ENCODE measurements at regions not wholly inside any gene's neighbourhood (a gene's known extent, or its start where the extent isn't known, plus 50 kb on each side); places are given as distances from the start of the nearest gene placed in this dataset.

DNA sequence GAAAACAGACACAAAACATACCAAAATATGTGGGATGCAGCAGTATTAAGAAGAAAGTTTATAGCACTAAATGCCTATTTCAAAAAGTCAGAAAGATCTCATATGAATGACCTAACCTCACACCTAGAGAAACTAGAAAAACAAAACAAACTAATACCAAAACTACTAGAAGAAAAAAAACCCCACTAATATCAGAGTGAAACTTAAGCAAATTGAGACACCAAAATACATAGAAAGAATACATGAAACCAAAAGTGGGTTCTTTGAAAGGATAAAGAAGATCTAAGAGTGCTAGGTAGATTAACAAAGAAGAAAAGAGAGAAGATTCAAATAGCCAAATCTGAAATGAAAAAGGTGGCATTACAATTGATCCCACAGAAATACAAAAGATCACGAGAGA lies 494.1 kb downstream of the SH2D4B start:
- FAIRE-seq = no peak

DNA sequence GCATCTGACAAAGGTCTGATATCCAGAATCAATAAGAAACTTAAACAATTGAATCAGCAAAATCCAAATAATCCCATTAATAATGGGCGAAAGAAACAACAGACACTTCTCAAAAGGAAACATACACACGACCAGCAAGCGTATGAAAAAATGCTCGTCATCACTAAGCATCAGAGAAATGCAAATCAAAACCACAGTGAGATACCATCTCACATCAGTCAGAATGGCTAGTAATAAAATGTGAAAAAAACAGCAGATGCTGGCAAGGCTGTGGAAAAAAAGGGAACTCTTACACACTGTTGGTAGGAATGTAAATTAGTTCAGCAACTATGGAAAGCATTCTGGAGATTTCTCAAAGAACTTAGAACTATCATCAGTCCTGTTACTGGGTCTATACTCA lies 496.7 kb downstream of the SH2D4B start:
- no peak for FAIRE-seq

DNA sequence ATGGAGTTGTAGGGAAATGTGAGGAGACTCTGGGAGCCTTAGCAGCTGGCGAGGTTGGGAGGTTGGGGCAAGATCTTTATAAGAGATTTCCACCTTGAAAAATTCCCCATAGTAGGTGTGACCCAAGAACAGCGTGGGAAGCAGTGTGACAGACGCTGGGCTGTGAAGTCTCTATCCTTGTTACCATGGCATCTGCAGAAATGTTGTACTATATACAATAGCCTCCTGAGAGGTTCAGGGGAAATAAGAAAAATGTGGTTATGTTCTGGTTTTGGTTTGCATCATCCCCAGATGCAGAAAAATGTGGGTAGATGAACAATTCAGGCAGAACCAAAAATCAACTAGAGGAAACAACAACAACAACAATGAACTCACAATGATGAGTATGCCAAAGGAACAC lies 498.6 kb downstream of the SH2D4B start:
- FAIRE-seq = no peak

DNA sequence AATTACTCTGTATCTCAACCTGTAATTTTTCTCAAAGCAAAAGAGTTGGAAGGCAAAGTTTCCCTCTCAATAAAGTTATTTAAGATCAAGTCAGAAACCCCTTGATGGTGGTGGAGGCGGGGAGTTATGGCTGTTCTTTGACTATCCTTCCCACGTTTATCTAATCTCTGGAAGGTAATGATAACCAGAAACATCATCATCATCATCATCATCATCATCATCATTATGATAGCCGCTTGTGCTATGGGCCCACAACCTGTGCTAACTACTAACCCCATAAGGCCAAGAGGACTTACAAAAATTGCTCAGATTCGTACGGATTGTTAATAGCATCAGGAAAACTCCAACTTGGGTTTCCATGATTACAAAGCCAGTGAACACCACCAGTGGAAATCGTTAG lies 502.3 kb downstream of the SH2D4B start:
- FAIRE-seq = no peak

DNA sequence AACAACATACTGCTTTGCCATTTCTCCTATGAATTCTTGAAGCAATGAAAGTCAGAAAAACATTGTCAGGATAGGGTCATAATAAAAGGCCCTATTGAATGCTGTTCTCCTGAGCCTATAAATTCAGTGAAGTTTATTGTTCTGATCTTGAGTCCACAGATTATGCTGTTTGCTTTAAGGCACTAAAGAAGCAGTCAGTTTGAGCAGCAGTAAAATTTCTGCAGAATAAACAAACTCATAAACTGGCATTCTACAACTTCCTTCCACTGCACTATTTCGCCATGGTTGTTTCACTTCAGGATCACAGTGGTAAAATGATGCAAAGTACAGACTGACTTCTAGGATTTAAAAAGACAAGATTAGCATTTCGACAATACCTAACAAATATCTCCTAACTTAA lies 503.2 kb downstream of the SH2D4B start:
- FAIRE-seq = no peak

DNA sequence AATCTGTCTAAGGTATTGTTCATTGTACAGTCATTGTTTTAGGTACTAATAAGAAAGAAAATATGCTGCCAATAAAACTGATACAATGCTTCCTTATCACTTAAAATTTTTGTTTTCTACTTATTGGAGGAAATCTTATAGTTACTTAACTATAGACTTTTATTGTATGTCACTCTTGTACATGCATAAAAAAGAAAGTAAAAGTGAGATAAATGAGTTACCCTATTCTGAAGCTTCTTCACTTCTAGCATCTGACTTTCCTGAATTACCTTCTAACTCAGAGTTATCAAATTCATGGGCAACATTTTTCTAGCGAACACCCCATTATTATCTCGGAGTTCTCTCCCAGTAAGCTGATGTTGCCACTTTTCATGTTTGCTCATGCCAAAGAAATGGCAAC lies 504.9 kb downstream of the SH2D4B start:
- FAIRE-seq = no peak

DNA sequence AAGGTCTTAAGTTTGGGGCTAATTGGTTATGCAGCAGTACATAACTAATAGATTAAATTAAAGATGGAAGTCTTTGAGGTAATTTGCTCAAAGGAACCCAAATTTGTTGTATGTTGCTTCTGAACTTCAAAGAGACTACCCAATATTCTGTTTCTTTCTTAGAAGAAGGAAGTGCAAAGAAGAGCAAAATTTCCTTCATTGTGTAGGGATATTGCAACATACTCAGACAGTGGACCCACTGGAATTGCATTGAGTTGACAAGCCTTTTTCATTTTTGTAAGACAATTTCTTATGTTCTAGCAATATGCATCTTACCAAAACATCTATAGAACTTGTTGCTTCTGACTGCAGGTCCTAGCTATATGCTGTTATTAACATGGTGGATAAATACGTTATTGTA lies 527.8 kb downstream of the SH2D4B start:
- FAIRE-seq = no peak

DNA sequence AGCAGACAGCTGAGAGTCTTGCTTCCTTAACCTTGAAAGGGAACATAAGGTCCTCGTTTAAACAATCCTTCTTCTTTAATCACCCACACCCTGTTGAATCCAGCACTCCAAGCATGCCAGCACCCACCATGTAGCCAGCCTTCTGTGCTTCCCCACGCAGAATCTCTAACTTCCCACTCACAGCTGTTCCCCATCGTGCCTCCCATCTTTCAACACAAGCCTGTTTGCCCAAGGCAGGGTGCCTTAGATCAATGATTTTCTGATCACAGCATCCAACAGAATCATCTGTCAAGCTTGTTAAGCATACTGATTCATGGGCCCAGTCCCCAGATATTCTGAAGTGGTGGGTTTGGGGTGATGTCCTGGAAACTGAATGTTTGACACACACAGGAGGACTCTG lies 530.8 kb downstream of the SH2D4B start:
- no peak for FAIRE-seq

DNA sequence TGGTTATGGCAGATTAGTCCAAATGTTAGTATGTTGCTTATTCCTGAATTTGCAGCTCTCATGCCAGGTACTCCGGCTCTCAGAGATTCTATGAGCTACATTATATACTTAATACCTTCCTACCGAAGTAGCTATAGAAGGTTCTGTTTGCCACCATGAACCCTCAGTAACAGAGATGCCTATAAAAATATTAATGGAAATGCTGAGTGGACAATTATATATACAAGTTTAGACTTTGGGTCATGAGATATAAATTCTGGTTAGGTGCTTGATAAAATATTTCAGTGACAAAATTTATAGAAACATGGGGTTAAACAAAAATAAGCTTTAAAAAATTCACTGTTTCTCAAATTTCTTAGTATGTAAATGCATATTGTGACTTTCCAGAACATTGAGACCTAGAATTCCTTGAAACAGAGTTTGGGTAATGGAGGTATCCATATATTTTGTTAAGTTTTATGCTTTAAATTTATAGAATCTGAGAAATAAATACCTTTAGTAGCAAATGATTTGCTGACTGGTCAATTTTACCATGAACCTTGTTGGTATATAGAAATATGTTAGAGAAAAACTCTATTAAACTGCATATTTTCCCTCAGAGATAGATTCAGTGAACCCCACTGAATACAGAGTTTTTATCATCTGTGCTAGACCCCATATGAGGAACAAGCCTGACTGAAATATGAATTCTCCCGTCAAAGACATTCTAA lies 533.5 kb downstream of the SH2D4B start:
- no peak for FAIRE-seq

DNA sequence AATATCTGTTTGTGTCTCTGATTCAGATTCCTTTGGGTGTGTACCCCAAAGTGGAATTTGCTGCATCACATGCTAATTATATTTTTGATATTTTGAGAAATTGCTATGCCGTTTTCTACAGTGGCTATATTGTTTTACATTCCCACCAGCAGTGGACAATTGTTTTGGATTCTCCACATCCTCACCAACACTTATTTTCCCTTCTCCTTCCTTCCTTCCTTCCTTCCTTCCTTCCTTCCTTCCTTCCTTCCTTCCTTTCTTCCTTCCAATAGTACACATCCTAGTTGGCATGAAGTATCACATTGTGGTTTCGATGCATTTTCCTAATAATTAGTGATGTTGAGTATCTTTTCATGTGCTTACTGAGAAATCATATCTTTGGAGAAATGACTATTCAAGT lies 535.5 kb downstream of the SH2D4B start:
- FAIRE-seq = no peak

DNA sequence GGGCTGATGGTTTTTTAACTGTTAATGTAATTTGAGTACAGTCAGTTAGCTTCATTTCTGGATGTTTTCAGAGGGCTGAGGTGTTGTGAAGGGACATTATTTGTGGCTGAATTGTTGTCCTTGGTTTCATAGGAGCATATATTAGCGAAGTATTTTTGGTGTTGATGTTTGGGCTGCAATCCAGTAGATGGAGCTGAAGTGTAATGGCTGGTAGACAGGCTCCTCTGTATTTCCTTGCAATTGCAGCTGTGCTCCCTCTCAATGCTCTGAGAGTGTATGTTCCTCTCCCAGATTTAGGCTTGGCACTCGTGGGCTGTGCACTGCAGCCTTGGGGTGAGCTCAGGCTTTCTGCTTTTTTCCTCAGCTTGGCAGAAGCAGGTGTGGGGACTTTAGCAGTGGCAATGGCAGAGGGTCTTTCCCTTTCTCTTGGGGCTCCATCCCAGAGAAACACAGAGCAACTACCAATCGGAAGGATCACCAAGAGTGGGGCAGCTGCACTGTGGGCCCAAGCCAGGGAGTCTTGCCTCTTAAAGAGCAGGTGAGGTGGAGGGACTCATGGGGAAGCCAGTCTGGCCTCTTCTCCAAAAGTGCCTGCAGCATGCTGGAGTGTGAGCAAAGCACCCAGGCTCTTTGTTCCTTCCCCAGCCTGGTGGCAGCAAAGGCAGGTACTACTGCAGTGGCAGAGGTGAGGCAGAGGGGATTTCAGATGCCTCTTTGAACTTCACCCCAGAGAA lies 544.4 kb downstream of the SH2D4B start:
- FAIRE-seq = no peak

DNA sequence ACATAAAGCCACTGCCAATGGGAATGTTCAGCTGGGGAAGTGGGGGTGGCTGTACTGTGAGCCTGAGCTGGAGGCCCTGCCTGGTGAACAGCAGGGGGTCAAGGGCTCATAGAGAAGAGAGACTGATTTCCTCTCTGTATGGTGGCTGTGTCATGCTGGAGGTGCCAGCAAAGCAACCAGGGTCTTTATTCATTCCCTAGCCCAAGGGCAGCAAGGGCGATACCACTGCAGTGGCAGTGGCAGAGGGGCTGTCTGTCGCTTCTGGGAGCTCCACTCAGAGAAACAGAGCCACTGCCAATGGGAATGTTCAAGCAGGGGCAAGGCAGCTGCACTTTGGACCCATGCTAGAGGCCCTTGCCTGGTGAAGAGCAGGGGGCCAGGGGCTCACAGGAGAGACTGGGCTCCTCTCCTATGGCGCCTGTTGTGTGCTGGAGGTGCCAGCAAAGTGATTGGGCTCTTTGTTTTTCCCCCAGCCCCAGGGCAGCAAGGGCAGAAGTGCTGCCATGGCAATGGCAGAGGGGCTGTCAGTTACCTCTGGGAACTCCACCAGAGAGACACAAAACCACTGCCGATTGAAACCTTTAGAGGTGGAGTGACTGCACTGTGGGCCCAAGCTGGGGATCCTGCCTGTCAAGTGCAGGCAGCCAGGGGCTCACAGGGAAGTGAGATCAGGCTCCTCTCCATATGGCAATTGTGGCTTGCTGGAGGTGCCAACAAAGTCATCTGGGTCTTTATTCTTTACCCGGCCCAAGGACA lies 545.1 kb downstream of the SH2D4B start:
- no peak for FAIRE-seq

DNA sequence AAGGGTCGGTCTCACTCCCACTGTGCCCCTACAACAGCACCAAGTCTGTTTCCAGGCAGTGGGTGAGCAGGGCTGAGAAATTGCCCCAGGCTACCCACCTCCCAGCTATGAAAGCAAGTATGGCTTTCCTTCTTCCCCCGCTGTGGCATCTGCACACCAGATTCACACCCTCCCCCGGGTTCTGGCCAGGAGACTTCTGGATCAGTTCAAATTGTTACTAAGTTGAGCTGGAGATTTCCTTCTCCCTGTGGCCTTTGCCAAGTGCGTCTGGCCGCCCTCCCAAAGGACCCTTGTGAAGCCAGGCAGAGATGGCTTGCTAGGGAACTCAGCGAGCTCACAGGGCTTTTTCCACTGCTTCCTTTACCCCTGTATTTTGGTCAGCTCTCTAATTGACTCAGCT lies 555.4 kb downstream of the SH2D4B start:
- no peak for FAIRE-seq

DNA sequence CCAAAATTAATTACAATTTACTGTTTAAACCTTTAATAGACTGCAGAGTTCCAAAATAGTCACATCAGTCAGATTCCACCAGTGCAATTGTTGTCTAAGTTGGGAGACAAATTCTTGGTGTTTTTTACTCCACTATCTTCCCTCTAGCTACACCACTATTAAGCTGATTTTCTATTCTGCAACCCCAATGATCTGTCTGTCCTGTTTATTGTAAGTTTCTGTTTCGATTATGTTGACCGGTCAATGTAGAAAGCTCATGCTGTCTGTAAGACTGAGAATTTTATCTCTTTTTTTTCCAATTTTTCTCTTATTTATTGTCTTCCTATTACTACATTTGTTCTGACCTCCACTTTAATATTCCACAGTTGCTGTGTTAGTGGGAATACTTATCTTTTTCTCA lies 557.5 kb downstream of the SH2D4B start:
- no peak for FAIRE-seq

DNA sequence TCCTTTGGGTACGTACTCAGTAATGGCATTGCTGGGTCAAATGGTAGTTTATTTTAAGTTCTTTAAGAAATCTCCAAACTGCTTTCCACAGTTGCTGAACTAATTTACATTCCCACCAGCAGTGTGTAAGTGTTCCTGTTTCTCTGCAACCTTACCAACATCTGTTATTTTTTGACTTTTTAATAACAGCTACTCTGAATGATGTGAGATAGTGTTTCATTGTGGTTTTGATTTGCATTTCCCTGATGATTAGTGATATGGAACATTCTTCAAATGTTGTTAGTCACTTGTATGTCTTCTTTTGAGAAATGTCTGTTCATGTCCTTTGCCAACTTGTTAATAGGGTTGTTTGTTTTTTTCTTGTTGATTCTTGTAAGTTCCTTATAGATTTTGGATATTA lies 558.9 kb downstream of the SH2D4B start:
- FAIRE-seq = no peak

DNA sequence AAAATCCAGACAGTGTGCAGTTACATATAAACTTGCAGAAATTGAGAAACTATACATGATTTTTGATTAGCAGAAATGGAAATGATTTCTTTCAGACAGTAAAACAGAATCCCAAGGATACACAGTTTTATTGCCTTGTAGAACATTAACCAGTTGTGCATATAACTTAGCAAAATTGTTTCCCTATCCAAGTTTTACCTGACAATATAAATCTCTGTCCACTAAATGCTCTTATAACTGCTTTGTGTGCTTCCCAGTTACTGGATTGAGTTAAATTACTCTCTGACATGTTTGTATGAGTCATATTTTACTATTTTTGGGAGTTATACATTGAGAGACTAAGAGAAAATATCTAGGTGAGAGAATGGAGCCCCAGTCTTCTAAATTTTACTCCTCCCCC lies 563.4 kb downstream of the SH2D4B start:
- FAIRE-seq = no peak

DNA sequence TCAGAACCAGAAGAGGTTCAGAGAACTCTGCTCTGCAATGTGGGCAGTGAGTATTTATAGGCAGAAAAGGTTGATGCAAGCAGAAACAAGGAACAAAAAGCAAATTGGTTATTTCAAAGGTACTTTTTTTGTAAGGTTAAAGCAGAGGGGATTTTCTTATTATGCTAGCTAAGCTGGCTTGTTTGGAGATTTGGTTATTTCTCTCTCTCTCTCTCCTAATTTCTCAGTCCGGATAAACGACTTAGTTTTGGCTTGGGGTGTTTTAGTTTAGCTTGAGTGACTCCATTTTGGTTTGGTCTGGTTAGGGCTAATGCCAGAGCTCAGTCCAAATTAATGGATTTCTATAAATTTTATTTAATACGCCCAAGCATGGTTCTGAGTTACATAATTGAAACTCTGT lies 566.8 kb downstream of the SH2D4B start:
- no peak for FAIRE-seq

DNA sequence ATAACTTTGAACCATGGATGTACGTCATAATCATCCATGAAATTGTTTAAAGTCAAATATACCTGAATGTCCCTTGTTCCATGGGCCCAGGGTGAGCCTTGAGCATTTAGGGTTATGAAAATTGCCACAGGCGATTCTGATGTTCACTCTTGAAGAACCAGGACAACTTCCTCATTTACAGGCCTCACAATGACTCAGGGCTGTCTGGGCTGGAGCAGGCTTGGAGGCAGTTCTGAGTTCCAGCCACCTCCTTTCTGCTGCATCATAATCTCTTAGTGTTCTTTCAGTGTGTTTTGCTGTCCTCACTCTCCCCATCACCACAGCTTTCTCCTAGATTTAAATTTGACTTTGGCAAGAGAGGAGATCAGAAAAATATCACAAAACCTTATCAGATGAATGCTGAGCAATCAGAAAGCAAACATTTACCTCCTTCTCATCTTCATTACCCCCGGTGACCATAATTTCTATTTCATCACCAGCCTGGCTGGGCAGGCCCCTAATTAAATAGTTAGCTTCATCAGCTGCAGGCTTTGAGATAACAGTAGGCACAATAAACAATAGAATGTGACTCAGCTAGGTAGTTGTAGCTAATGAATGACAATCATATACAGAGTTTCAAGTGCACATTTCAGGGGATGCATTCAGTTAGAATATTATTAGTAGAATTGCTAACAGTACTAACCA lies 571.0 kb downstream of the SH2D4B start:
- no peak for FAIRE-seq

DNA sequence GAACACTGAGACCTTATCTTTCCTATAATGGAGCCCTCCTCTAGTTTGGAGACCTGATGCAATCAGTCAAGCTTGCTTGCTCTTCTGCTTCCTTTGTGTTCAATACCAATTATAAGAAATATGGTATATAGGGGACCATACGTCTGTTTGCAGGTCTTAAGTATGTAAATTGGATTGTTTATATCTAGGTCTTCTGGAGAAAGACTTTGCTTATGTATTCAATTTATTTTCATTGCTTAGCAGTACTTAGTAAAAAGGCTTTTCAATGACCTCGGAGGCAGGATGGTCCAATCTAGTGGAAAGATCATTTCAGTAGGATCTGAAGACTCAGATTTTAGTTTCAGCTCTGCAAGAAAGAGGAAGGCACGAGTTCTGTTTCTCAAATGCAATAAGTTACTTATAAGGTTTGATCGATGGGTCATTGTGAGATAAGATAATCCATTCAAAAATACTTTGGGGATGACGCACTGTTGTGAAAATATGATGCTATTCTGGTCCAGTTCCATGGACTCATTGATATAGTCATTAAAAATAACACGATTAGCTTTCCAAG lies 571.6 kb downstream of the SH2D4B start:
- FAIRE-seq = no peak

DNA sequence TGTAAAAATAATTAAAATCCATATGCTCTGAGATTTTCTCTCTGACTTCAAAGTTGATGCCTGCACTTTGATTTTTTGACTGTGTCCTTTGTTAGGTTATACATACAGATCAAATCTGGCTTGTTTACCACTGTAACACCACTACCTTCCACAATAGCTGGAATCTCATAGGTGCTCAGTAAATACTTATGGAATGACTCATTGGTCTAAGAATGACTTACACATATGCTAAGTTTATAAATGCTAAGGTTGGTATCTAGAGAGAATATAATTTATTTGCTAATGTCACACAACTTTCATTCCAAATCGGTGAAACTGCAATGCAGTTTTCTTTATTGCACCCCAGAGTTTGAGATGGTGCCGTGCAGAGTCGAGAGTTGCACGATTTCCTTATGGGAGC lies 578.5 kb downstream of the SH2D4B start:
- FAIRE-seq = no peak

DNA sequence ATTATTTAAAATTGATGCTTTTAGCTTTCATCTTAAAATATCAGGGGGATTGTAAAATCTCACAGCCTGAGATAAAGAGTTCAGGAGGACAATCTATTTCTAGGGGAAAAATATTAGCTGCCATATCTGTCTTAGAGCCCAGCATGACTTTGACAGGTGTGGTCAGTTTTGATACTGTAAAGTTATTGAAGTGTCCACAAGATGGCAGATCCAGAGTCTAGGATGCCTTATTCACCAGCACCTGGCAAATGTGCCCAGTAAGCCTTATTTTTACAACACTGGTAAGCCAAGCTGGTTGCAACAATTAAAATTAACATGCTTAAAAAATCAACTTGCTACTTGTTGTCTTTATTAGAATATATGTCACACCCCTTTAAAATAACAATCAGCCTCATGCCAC lies 579.3 kb downstream of the SH2D4B start:
- no peak for FAIRE-seq

DNA sequence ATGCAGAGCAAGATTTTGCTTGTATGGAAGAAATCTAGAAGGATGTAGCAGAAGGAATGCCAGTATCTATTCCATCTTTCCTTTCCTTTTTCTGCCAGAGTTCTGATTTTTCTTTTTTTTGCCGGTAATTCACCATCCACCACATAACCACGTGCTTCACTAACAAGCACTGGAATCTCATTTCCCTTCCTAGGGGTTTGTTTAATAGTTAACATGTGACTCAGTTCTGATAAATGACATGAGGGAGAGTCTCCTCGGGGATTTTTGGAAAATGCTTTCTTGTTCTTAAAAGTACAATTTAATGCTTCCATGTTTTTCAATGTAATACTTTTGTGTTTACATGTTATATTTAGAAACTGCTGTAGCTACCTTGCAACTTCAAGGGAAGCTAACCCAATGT lies 590.2 kb downstream of the SH2D4B start:
- FAIRE-seq = no peak

DNA sequence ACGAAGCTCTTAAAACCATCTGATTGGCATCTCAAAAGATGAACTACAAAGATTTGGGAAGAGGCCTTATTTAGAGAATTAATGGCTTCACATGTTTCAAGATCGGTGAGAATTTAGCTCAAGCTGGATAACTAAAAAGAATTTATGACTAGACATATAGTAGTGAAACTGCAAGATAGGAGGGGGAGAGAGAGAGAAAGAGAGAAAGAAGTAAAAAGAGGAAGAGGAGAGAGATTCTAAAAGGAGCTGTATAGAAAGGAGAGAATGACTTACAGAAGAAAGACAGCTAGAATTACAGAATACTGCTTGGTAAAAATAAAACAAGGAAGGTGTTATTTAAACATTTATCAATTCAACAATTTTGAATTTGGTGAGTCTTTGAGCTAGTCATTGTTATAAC lies 592.3 kb downstream of the SH2D4B start:
- FAIRE-seq = no peak
